ENCODE measurements at regions not wholly inside any gene's neighbourhood (a gene's known extent, or its start where the extent isn't known, plus 50 kb on each side); places are given as distances from the start of the nearest gene placed in this dataset.
"Not testable (repeated sequence)": the region's sequence is repeated elsewhere in the genome, so short reads cannot be mapped to it uniquely, and the experiment has no call there.

GRCh38 chrX:1763294-1763693 is 148.4 kb downstream of the ASMT start:
- ChIA-PET CTCF (no interaction called here), POLR2A (no interaction called here)
- DNase-seq: no peak
- Histone ChIP-seq H3K27me3 (replicated peaks in 2 of 5; ENCODE audit: control insufficient read depth in 4 of 5, insufficient read depth in 5 of 5, low read length in 4 of 5) (no peaks in the 10 kb centered on the region), H3K27ac (ENCODE audit: insufficient read depth in 1 of 2, low read depth in 1 of 2, low read length in 2 of 2, poor library complexity in 1 of 2, severe bottlenecking in 2 of 2) (no peak overlapping the region), H3K4me3 (ENCODE audit: control insufficient read depth in 1 of 7, extremely low read depth in 1 of 7, insufficient read depth in 4 of 7, low read depth in 2 of 7, low read length in 6 of 7) (no peak overlapping the region), H3K9me3 (ENCODE audit: control extremely low read depth in 1 of 5, control insufficient read depth in 4 of 5, insufficient read depth in 2 of 5, low read depth in 1 of 5, low read length in 4 of 5) (peaks cover 0 to 11% (median 6%) of the 10 kb centered on the region in 5 experiments), H3K4me1 (ENCODE audit: control extremely low read depth in 1 of 4, control insufficient read depth in 4 of 4, insufficient read depth in 4 of 4, low read length in 3 of 4) (no peaks in the 10 kb centered on the region), H3K36me3 (ENCODE audit: control insufficient read depth in 4 of 4, insufficient read depth in 4 of 4, low read length in 3 of 4) (no peaks in the 10 kb centered on the region)
- WGBS (ENCODE audit: insufficient coverage): no CpG with 5 or more reads among the region's 5 CpGs

GRCh38 chrX:1764883-1765364 is 150.1 kb downstream of the ASMT start:
- POLR2A ChIA-PET; CTCF ChIA-PET; H3K27me3 ChIP-seq (replicated peaks in 2 of 5; ENCODE audit: control insufficient read depth in 4 of 5, insufficient read depth in 5 of 5, low read length in 4 of 5); H3K4me3 ChIP-seq (ENCODE audit: control insufficient read depth in 1 of 7, extremely low read depth in 1 of 7, insufficient read depth in 4 of 7, low read depth in 2 of 7, low read length in 6 of 7); H3K36me3 ChIP-seq (ENCODE audit: control insufficient read depth in 4 of 4, insufficient read depth in 4 of 4, low read length in 3 of 4); H3K27ac ChIP-seq (ENCODE audit: insufficient read depth in 1 of 2, low read depth in 1 of 2, low read length in 2 of 2, poor library complexity in 1 of 2, severe bottlenecking in 2 of 2); H3K4me1 ChIP-seq (ENCODE audit: control extremely low read depth in 1 of 4, control insufficient read depth in 4 of 4, insufficient read depth in 4 of 4, low read length in 3 of 4): not testable (repeated sequence)
- DNase-seq: peak; percentile 2 to 27 (median 23)
- 71% methylated on average over 4 of the region's 19 CpGs for WGBS (ENCODE audit: insufficient coverage)
- peaks cover 0 to 11% (median 10%) of the 10 kb centered on the region in 5 experiments for H3K9me3 ChIP-seq (ENCODE audit: control extremely low read depth in 1 of 5, control insufficient read depth in 4 of 5, insufficient read depth in 2 of 5, low read depth in 1 of 5, low read length in 4 of 5)

- CTCF ChIA-PET: no interaction called here
These were observed 152.2 kb downstream of the ASMT start for GRCh38 chrX:1767026-1767425.

GRCh38 chrX:1778817-1779216 is 164.0 kb downstream of the ASMT start:
- H3K4me1 ChIP-seq (ENCODE audit: control extremely low read depth in 1 of 4, control insufficient read depth in 4 of 4, insufficient read depth in 4 of 4, low read length in 3 of 4): no peaks in the 10 kb centered on the region
- peaks cover 0 to 3% (median 0%) of the 10 kb centered on the region in 5 experiments for H3K27me3 ChIP-seq (replicated peaks in 2 of 5; ENCODE audit: control insufficient read depth in 4 of 5, insufficient read depth in 5 of 5, low read length in 4 of 5)
- H3K27ac ChIP-seq (ENCODE audit: insufficient read depth in 1 of 2, low read depth in 1 of 2, low read length in 2 of 2, poor library complexity in 1 of 2, severe bottlenecking in 2 of 2): no peak overlapping the region
- H3K4me3 ChIP-seq (ENCODE audit: control insufficient read depth in 1 of 7, extremely low read depth in 1 of 7, insufficient read depth in 4 of 7, low read depth in 2 of 7, low read length in 6 of 7): no peak overlapping the region
- DNase-seq: no peak
- ChIA-PET POLR2A (no interaction called here), CTCF (no interaction called here)
- no peaks in the 10 kb centered on the region for H3K9me3 ChIP-seq (ENCODE audit: control extremely low read depth in 1 of 5, control insufficient read depth in 4 of 5, insufficient read depth in 2 of 5, low read depth in 1 of 5, low read length in 4 of 5)
- 100% methylated on average over 3 of the region's 4 CpGs for WGBS (ENCODE audit: insufficient coverage)
- no peaks in the 10 kb centered on the region for H3K36me3 ChIP-seq (ENCODE audit: control insufficient read depth in 4 of 4, insufficient read depth in 4 of 4, low read length in 3 of 4)

More at GRCh38 chrX:1767026-1767425, 152.2 kb downstream of the ASMT start:
- Histone ChIP-seq H3K9me3 (ENCODE audit: control extremely low read depth in 1 of 5, control insufficient read depth in 4 of 5, insufficient read depth in 2 of 5, low read depth in 1 of 5, low read length in 4 of 5) (peaks cover 0 to 11% (median 10%) of the 10 kb centered on the region in 5 experiments), H3K4me1 (ENCODE audit: control extremely low read depth in 1 of 4, control insufficient read depth in 4 of 4, insufficient read depth in 4 of 4, low read length in 3 of 4) (no peaks in the 10 kb centered on the region), H3K4me3 (ENCODE audit: control insufficient read depth in 1 of 7, extremely low read depth in 1 of 7, insufficient read depth in 4 of 7, low read depth in 2 of 7, low read length in 6 of 7) (no peak overlapping the region), H3K27ac (ENCODE audit: insufficient read depth in 1 of 2, low read depth in 1 of 2, low read length in 2 of 2, poor library complexity in 1 of 2, severe bottlenecking in 2 of 2) (no peak overlapping the region), H3K27me3 (replicated peaks in 2 of 5; ENCODE audit: control insufficient read depth in 4 of 5, insufficient read depth in 5 of 5, low read length in 4 of 5) (no peaks in the 10 kb centered on the region), H3K36me3 (ENCODE audit: control insufficient read depth in 4 of 4, insufficient read depth in 4 of 4, low read length in 3 of 4) (no peaks in the 10 kb centered on the region)
- no peak for DNase-seq
- WGBS (ENCODE audit: insufficient coverage): 80% methylated on average over 2 of the region's 10 CpGs
- POLR2A ChIA-PET: no interaction called here

- H3K27ac ChIP-seq (ENCODE audit: insufficient read depth in 1 of 2, low read depth in 1 of 2, low read length in 2 of 2, poor library complexity in 1 of 2, severe bottlenecking in 2 of 2): no peak overlapping the region
- peaks cover 0 to under 1% (median 0%) of the 10 kb centered on the region in 5 experiments for H3K9me3 ChIP-seq (ENCODE audit: control extremely low read depth in 1 of 5, control insufficient read depth in 4 of 5, insufficient read depth in 2 of 5, low read depth in 1 of 5, low read length in 4 of 5)
- DNase-seq: no peak
- H3K4me3 ChIP-seq (ENCODE audit: control insufficient read depth in 1 of 7, extremely low read depth in 1 of 7, insufficient read depth in 4 of 7, low read depth in 2 of 7, low read length in 6 of 7): no peak overlapping the region
- H3K4me1 ChIP-seq (ENCODE audit: control extremely low read depth in 1 of 4, control insufficient read depth in 4 of 4, insufficient read depth in 4 of 4, low read length in 3 of 4): no peaks in the 10 kb centered on the region
- WGBS (ENCODE audit: insufficient coverage): 90% methylated on average over 3 of the region's 6 CpGs
- no peaks in the 10 kb centered on the region for H3K36me3 ChIP-seq (ENCODE audit: control insufficient read depth in 4 of 4, insufficient read depth in 4 of 4, low read length in 3 of 4)
- ChIA-PET POLR2A (no interaction called here), CTCF (no interaction called here)
- H3K27me3 ChIP-seq (replicated peaks in 2 of 5; ENCODE audit: control insufficient read depth in 4 of 5, insufficient read depth in 5 of 5, low read length in 4 of 5): peaks cover 0 to 3% (median 0%) of the 10 kb centered on the region in 5 experiments
These were observed 164.8 kb downstream of the ASMT start for GRCh38 chrX:1779626-1780025.

DNA sequence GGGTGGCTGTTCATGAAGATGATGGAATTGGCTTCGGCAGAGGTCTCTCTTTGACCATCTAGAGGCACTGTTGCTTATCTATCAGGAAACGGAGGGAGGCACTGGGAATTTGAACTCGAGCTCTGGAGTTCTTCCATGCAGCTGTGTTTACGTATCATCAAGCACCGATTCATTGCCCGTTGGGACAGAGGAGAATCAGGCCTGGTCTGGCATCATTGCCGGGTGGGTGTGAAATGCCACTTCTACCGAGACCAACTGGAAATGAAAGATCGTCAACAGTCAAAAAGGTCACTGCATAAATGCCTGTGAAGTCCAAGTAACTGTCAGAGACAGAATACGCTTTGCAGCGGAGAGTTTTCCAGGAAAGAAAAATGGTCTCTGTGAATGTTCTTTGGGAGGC is 166.9 kb downstream of the ASMT start:
- H3K27me3 ChIP-seq (replicated peaks in 2 of 5; ENCODE audit: control insufficient read depth in 4 of 5, insufficient read depth in 5 of 5, low read length in 4 of 5): peaks cover 0 to 3% (median 0%) of the 10 kb centered on the region in 5 experiments
- ChIA-PET POLR2A (no interaction called here), CTCF (no interaction called here)
- no peak for DNase-seq
- H3K4me1 ChIP-seq (ENCODE audit: control extremely low read depth in 1 of 4, control insufficient read depth in 4 of 4, insufficient read depth in 4 of 4, low read length in 3 of 4): no peaks in the 10 kb centered on the region
- no peak overlapping the region for H3K27ac ChIP-seq (ENCODE audit: insufficient read depth in 1 of 2, low read depth in 1 of 2, low read length in 2 of 2, poor library complexity in 1 of 2, severe bottlenecking in 2 of 2)
- H3K36me3 ChIP-seq (ENCODE audit: control insufficient read depth in 4 of 4, insufficient read depth in 4 of 4, low read length in 3 of 4): no peaks in the 10 kb centered on the region
- 88% methylated on average over 10 of the region's 11 CpGs for WGBS (ENCODE audit: insufficient coverage)
- H3K9me3 ChIP-seq (ENCODE audit: control extremely low read depth in 1 of 5, control insufficient read depth in 4 of 5, insufficient read depth in 2 of 5, low read depth in 1 of 5, low read length in 4 of 5): peaks cover 0 to 13% (median 4%) of the 10 kb centered on the region in 5 experiments
- no peak overlapping the region for H3K4me3 ChIP-seq (ENCODE audit: control insufficient read depth in 1 of 7, extremely low read depth in 1 of 7, insufficient read depth in 4 of 7, low read depth in 2 of 7, low read length in 6 of 7)

DNA sequence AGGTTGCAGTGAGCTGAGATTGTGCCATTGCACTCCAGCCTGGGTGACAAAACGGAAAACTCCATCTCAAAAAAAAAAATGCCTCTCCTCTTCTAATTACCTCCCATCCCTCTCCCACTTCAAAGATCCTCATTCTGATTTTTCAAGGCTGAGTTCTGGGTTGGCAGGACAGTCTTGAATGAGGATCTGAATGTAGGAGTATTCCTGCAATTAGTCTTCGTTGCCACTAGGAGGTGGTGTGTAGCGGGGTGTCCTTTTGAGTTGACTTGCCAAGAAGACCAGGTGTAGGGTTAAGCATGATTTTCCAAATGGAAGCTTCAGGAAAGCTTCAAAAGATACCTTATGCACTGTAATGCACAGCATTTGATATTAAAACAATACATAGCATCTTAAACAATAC is 169.9 kb downstream of the ASMT start:
- Histone ChIP-seq H3K4me3 (ENCODE audit: control insufficient read depth in 1 of 7, extremely low read depth in 1 of 7, insufficient read depth in 4 of 7, low read depth in 2 of 7, low read length in 6 of 7) (no peak overlapping the region), H3K9me3 (ENCODE audit: control extremely low read depth in 1 of 5, control insufficient read depth in 4 of 5, insufficient read depth in 2 of 5, low read depth in 1 of 5, low read length in 4 of 5) (peaks cover 0 to 17% (median 4%) of the 10 kb centered on the region in 5 experiments), H3K27ac (ENCODE audit: insufficient read depth in 1 of 2, low read depth in 1 of 2, low read length in 2 of 2, poor library complexity in 1 of 2, severe bottlenecking in 2 of 2) (no peak overlapping the region), H3K4me1 (ENCODE audit: control extremely low read depth in 1 of 4, control insufficient read depth in 4 of 4, insufficient read depth in 4 of 4, low read length in 3 of 4) (no peaks in the 10 kb centered on the region), H3K36me3 (ENCODE audit: control insufficient read depth in 4 of 4, insufficient read depth in 4 of 4, low read length in 3 of 4) (no peaks in the 10 kb centered on the region), H3K27me3 (replicated peaks in 2 of 5; ENCODE audit: control insufficient read depth in 4 of 5, insufficient read depth in 5 of 5, low read length in 4 of 5) (peaks cover 0 to 3% (median 0%) of the 10 kb centered on the region in 5 experiments)
- POLR2A ChIA-PET: no interaction called here
- CTCF ChIA-PET: no interaction called here
- no CpG with 5 or more reads among the region's 3 CpGs for WGBS (ENCODE audit: insufficient coverage)
- no peak for DNase-seq
